IPS-NIHi7 (cell line): ENCODE measurements at regions not wholly inside any gene's neighbourhood (a gene's known extent, or its start where the extent isn't known, plus 50 kb on each side); places are given as distances from the start of the nearest gene placed in this dataset.
"Not testable (repeated sequence)": the region's sequence is repeated elsewhere in the genome, so short reads cannot be mapped to it uniquely, and the experiment has no call there.

Experiments used
- DNase-seq: peaks from one replicate; pipeline ENCODE4 v3.0.0; 2012; ENCODE audit warnings: mixed read lengths; ENCODE audit errors: extremely low spot score

GRCh38 chr6:126807876-126808275 is 310.6 kb upstream of the RSPO3 start:
- no peak for DNase-seq

- no peak for DNase-seq
Observed at GRCh38 chr6:126811321-126811720, 307.1 kb upstream of the RSPO3 start.

GRCh38 chr6:126812010-126812409 is 306.5 kb upstream of the RSPO3 start:
- DNase-seq, result no peak

- DNase-seq, result no peak
Observed at GRCh38 chr6:126812651-126813050, 305.8 kb upstream of the RSPO3 start.

- DNase-seq, result no peak
Observed at GRCh38 chr6:126820634-126821033, 297.8 kb upstream of the RSPO3 start.

- DNase-seq, result no peak
Observed at GRCh38 chr6:126821706-126822105, 296.8 kb upstream of the RSPO3 start.

- DNase-seq, result no peak
Observed at GRCh38 chr6:126824226-126824625, 294.2 kb upstream of the RSPO3 start.

- DNase-seq, result peak; percentile 14
Observed at GRCh38 chr6:126824815-126825214, 293.7 kb upstream of the RSPO3 start.

- no peak for DNase-seq
Observed at GRCh38 chr6:126826166-126826714, 292.2 kb upstream of the RSPO3 start.

GRCh38 chr6:126831461-126831860 is 287.0 kb upstream of the RSPO3 start:
- no peak for DNase-seq

GRCh38 chr6:126842769-126843168 is 275.7 kb upstream of the RSPO3 start:
- no peak for DNase-seq

- no peak for DNase-seq
Observed at GRCh38 chr6:126848119-126848518, 270.4 kb upstream of the RSPO3 start.

- DNase-seq, result no peak
Observed at GRCh38 chr6:126867641-126868040, 250.8 kb upstream of the RSPO3 start.

- no peak for DNase-seq
Observed at GRCh38 chr6:126873351-126873750, 245.1 kb upstream of the RSPO3 start.

GRCh38 chr6:126873791-126874190 is 244.7 kb upstream of the RSPO3 start:
- no peak for DNase-seq

- DNase-seq, result no peak
Observed at GRCh38 chr6:126876446-126876845, 242.0 kb upstream of the RSPO3 start.

GRCh38 chr6:126880964-126881363 is 237.5 kb upstream of the RSPO3 start:
- DNase-seq, result no peak

GRCh38 chr6:126886106-126886505 is 232.4 kb upstream of the RSPO3 start:
- DNase-seq, result no peak

GRCh38 chr6:126888727-126889725 is 229.4 kb upstream of the RSPO3 start:
- no peak for DNase-seq

- no peak for DNase-seq
Observed at GRCh38 chr6:126890055-126890454, 228.4 kb upstream of the RSPO3 start.

- DNase-seq, result no peak
Observed at GRCh38 chr6:126891158-126891557, 227.3 kb upstream of the RSPO3 start.

GRCh38 chr6:126892869-126893268 is 225.6 kb upstream of the RSPO3 start:
- not testable (repeated sequence) for DNase-seq

- no peak for DNase-seq
Observed at GRCh38 chr6:126897758-126898157, 220.7 kb upstream of the RSPO3 start.
